Neural crest cell (in vitro differentiated cells): ENCODE measurements at regions not wholly inside any gene's neighbourhood (a gene's known extent, or its start where the extent isn't known, plus 50 kb on each side); places are given as distances from the start of the nearest gene placed in this dataset.

ENCODE experiments used
- DNase-seq: peaks from one replicate; pipeline ENCODE4 v3.0.0; 2021; ENCODE audit warnings: low read depth, mixed read lengths, low spot score
- H3K27ac Mint-ChIP-seq: one replicate; pipeline ENCODE4 v1.8.0; 2021; ENCODE audit warnings: mild to moderate bottlenecking, mixed read lengths; ENCODE audit not compliant: unreplicated experiment
- H3K27me3 Mint-ChIP-seq: 2 replicates; pipeline ENCODE4 v1.8.0; 2021; ENCODE audit warnings: low read depth, mild to moderate bottlenecking, mixed read lengths
- H3K36me3 Mint-ChIP-seq: 2 replicates; pipeline ENCODE4 v1.8.0; 2021; ENCODE audit warnings: low read depth, mild to moderate bottlenecking, mixed read lengths
- H3K4me1 Mint-ChIP-seq: 2 replicates; pipeline ENCODE4 v1.8.0; 2021; ENCODE audit warnings: mixed read lengths
- H3K4me3 Mint-ChIP-seq: one replicate; pipeline ENCODE4 v1.8.0; 2021; ENCODE audit warnings: mild to moderate bottlenecking, mixed read lengths
- H3K9me3 Mint-ChIP-seq: 2 replicates; pipeline ENCODE4 v1.8.0; 2021; ENCODE audit warnings: mixed read lengths
- CTCF ChIP-seq: fragments of 200-600 bp; sonication (generic); conservative IDR thresholded peaks from 2 replicates; pipeline ENCODE4 v1.5.0; 2021; ENCODE audit warnings: antibody characterized with exemption, mild to moderate bottlenecking

- H3K27ac Mint-ChIP-seq: no peak overlapping the region
- no peak overlapping the region for H3K4me3 Mint-ChIP-seq
Observed at GRCh38 chr2:175234153-175234552, 52.6 kb upstream of the ATP5MC3 start.

GRCh38 chr2:175233135-175233719 is 51.7 kb upstream of the ATP5MC3 start:
- Mint-ChIP-seq H3K4me3 (no peak overlapping the region), H3K27ac (no peak overlapping the region), H3K27me3 (peaks cover 10% of the 10 kb centered on the region), H3K9me3 (peaks cover 15% of the 10 kb centered on the region), H3K36me3 (peaks cover 5% of the 10 kb centered on the region), H3K4me1 (no peaks in the 10 kb centered on the region)
- DNase-seq: no peak
- no peak for TF ChIP-seq CTCF

More at GRCh38 chr2:175234153-175234552, 52.6 kb upstream of the ATP5MC3 start:
- peaks cover 8% of the 10 kb centered on the region for H3K36me3 Mint-ChIP-seq
- peaks cover 10% of the 10 kb centered on the region for H3K27me3 Mint-ChIP-seq
- DNase-seq: no peak
- no peak for TF ChIP-seq CTCF
- H3K9me3 Mint-ChIP-seq: peaks cover 18% of the 10 kb centered on the region
- no peaks in the 10 kb centered on the region for H3K4me1 Mint-ChIP-seq
